ENCODE measurements at regions not wholly inside any gene's neighbourhood (a gene's known extent, or its start where the extent isn't known, plus 50 kb on each side); places are given as distances from the start of the nearest gene placed in this dataset.

- Histone ChIP-seq H3K27me3 (no peaks in the 10 kb centered on the region), H3K36me3 (no peaks in the 10 kb centered on the region), H3K9me3 (peaks cover 0 to 5% (median 0%) of the 10 kb centered on the region in 11 donors), H3K27ac (no peak overlapping the region), H3K4me3 (no peak overlapping the region), H3K4me1 (no peaks in the 10 kb centered on the region)
- DNase-seq: no peak
- no peak for TF ChIP-seq CTCF (IDR thresholded peaks at IDR 0.05)
- 52% methylated on average over 5 of the region's 5 CpGs for WGBS, 2 donors
- ATAC-seq: no peak
- intact Hi-C loops (cut with DNase I): no loop called here
Measured at GRCh38 chr6:23620911-23621401, 505.1 kb upstream of the NRSN1 start.

- DNase-seq (no peak), ATAC-seq (no peak)
- H3K9me3 ChIP-seq: peaks cover 0 to 2% (median 0%) of the 10 kb centered on the region in 11 donors
- H3K27ac ChIP-seq: no peak overlapping the region
- H3K4me1 ChIP-seq: no peaks in the 10 kb centered on the region
- intact Hi-C loops (cut with DNase I): no loop called here
- H3K36me3 ChIP-seq: no peaks in the 10 kb centered on the region
- H3K4me3 ChIP-seq: no peak overlapping the region
- TF ChIP-seq CTCF (IDR thresholded peaks at IDR 0.05): no peak
- H3K27me3 ChIP-seq: no peaks in the 10 kb centered on the region
- WGBS, 2 donors: 83 to 87% methylated on average over 6 of the region's 6 CpGs
Measured at GRCh38 chr6:23630726-23631635, 495.0 kb upstream of the NRSN1 start.

DNA sequence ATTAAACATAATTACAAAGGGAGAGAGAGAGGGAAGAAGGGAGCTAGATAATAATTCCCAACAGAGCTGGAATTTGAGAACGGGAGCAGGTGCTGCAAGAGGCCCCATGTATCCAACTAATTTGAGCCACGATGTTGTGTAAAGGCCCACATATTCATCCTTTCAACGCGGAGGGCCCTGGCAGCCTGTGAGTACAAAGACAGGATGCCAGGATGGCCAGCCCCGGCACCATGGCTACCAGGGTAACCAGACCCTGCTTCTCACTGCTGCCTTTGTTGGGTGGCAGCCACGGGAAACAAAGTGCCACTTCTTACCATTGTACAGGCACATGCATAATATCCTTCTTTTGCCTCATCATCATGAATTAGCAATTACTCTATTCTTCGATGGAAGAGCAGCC, 492.0 kb upstream of the NRSN1 start:
- Histone ChIP-seq H3K27me3 (no peaks in the 10 kb centered on the region), H3K36me3 (no peaks in the 10 kb centered on the region), H3K27ac (no peak overlapping the region), H3K4me3 (no peak overlapping the region), H3K4me1 (no peaks in the 10 kb centered on the region), H3K9me3 (peaks cover 0 to 2% (median 0%) of the 10 kb centered on the region in 11 donors)
- intact Hi-C loops (cut with DNase I): no loop called here
- ATAC-seq: no peak
- 87 to 93% methylated on average over 7 of the region's 7 CpGs for WGBS, 2 donors
- TF ChIP-seq CTCF (IDR thresholded peaks at IDR 0.05): no peak
- no peak for DNase-seq

GRCh38 chr6:23635150-23635549, 490.9 kb upstream of the NRSN1 start:
- Histone ChIP-seq H3K9me3 (peaks cover 0 to 2% (median 0%) of the 10 kb centered on the region in 11 donors), H3K27ac (no peak overlapping the region), H3K27me3 (no peaks in the 10 kb centered on the region), H3K36me3 (no peaks in the 10 kb centered on the region), H3K4me3 (no peak overlapping the region), H3K4me1 (no peaks in the 10 kb centered on the region)
- WGBS, 2 donors: 92 to 94% methylated on average over 4 of the region's 4 CpGs
- ATAC-seq: no peak
- no peak for DNase-seq
- no peak for TF ChIP-seq CTCF (IDR thresholded peaks at IDR 0.05)
- intact Hi-C loops (cut with DNase I): no loop called here
